Stomach (tissue), 8 donors: ENCODE measurements at regions not wholly inside any gene's neighbourhood (a gene's known extent, or its start where the extent isn't known, plus 50 kb on each side); places are given as distances from the start of the nearest gene placed in this dataset.
"Not testable (repeated sequence)": the region's sequence is repeated elsewhere in the genome, so short reads cannot be mapped to it uniquely, and the experiment has no call there.

ENCODE experiments used
- DNase-seq, 2 donors: peaks; one replicate each; pipeline versions ENCODE4 v3.0.0 to v3.0.0-alpha.2; 2013 to 2019
- H3K27ac ChIP-seq, 5 donors: fragments of 200-600 bp in 4 of 5; sonication (generic) in 4 of 5; one replicate each; pipeline ENCODE4 v1.5.1; 2013 to 2019; ENCODE audit warnings: mild to moderate bottlenecking in 1 of 5, moderate library complexity in 1 of 5
- H3K27me3 ChIP-seq, 3 donors: fragments of 200-600 bp; sonication (generic); one replicate each; pipeline ENCODE4 v1.5.1; 2017 to 2019; ENCODE audit warnings: mixed run types in 1 of 3
- H3K36me3 ChIP-seq, 4 donors: fragments of 200-600 bp; sonication (generic); 1 replicate in 3 of 4; 2 replicates in 1 of 4; pipeline ENCODE4 v1.5.1; 2016 to 2019
- H3K4me1 ChIP-seq, 4 donors: fragments of 200-600 bp; sonication (generic); one replicate each; pipeline ENCODE4 v1.5.1; 2016 to 2019
- H3K4me3 ChIP-seq, 4 donors: fragments of 200-600 bp; sonication (generic) in 3 of 4; one replicate each; pipeline ENCODE4 v1.5.1; 2016 to 2019; ENCODE audit warnings: mild to moderate bottlenecking in 1 of 4
- H3K9me3 ChIP-seq, 4 donors: fragments of 200-600 bp; sonication (generic); one replicate each; pipeline ENCODE4 v1.5.1; 2016 to 2019
- CTCF ChIP-seq, 7 experiments: fragments of 450-650 bp in 4 of 7; fragments of 200-600 bp in 3 of 7; sonication (generic) in 3 of 7; IDR thresholded peaks; one replicate each; pipeline ENCODE4 v1.5.1; 2016 to 2019; ENCODE audit warnings: antibody characterized with exemption in 7 of 7, control low read depth in 2 of 7, mild to moderate bottlenecking in 1 of 7
- EP300 ChIP-seq: sonication (generic); formaldehyde crosslinking; IDR thresholded peaks from one replicate; pipeline ENCODE4 v1.6.1; 2017; ENCODE audit warnings: antibody characterized with exemption
- POLR2A ChIP-seq, 4 donors: fragments of 450-650 bp; IDR thresholded peaks; one replicate each; pipeline ENCODE4 v1.6.1; 2016; ENCODE audit warnings: antibody characterized with exemption in 4 of 4, control low read depth in 2 of 4, mild to moderate bottlenecking in 1 of 4, moderate library complexity in 1 of 4
- POLR2AphosphoS5 ChIP-seq, 3 donors: sonication (generic); formaldehyde crosslinking; IDR thresholded peaks; one replicate each; pipeline ENCODE4 v1.6.1; 2016; ENCODE audit warnings: antibody characterized with exemption in 3 of 3
- WGBS, 5 donors: extraction: QIAGEN DNeasy Blood & Tissue Kit in 3 of 5; methylation state at CpG; one replicate each; pipeline versions ENCODE4 v1.1.5 to v1.1.7; 2013 to 2018; 5-methylcytosine and 5-hydroxymethylcytosine counted together
- intact Hi-C: fragments of 100-400 bp; cut with DNase I; formaldehyde crosslinking; loops from one replicate; pipeline ENCODE4 v1.15.1; 2023; ENCODE audit warnings: low total_unique reads
- donor health status: healthy with polysubstance abuse.
- donor health status: Bipolar disorder and iron deficiency.
- donor health status: healthy.

- H3K4me1 ChIP-seq = no peaks in the 10 kb centered on the region
- intact Hi-C loops = no loop called here
- no peaks in the 10 kb centered on the region for H3K27me3 ChIP-seq
- no peak for TF ChIP-seq EP300
- TF ChIP-seq POLR2AphosphoS5 (IDR thresholded peaks at IDR 0.05) = no peak
- no peak for TF ChIP-seq CTCF (IDR thresholded peaks at IDR 0.05)
- TF ChIP-seq POLR2A (IDR thresholded peaks at IDR 0.05) = no peak
- H3K36me3 ChIP-seq = no peaks in the 10 kb centered on the region
- H3K27ac ChIP-seq = no peak overlapping the region
- DNase-seq = no peak
- H3K9me3 ChIP-seq = no peaks in the 10 kb centered on the region
- 80 to 89% (median 86%) methylated on average over 3 of the region's 3 CpGs for WGBS, 5 donors
- no peak overlapping the region for H3K4me3 ChIP-seq
Observed at GRCh38 chr2:234393354-234393753, 103.5 kb downstream of the ARL4C start.

DNA sequence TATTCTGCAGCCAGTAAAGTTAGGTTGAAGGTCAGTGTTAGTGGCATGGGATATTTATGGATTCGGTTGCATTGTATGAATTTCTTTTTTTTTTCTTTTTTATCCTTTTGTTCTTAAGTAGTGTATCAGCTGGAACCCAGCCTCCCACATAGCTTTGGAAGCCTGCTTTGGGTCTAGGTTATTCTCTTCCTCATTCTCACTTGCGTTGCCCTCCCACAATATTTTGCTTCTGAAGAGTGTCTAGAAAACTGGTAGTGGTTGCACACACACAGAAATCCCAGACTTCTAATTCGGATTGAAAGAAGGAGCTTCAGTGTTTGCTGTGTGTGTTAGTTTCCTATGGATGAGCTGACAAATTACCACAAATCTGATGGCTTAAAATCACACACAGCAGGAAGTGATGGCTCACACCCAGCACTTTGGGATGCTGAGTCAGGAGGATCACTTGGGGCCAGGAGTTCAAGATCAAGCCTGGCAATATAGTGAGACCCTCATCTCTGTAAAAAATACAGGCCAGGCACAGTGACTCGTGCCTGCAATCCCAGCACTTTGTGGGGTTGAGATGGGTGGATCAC is 104.8 kb downstream of the ARL4C start:
- H3K9me3 ChIP-seq = no peaks in the 10 kb centered on the region
- no peak for DNase-seq
- no peaks in the 10 kb centered on the region for H3K4me1 ChIP-seq
- intact Hi-C loops = no loop called here
- 72 to 85% (median 81%) methylated on average over 4 of the region's 4 CpGs for WGBS, 5 donors
- H3K4me3 ChIP-seq = no peak overlapping the region
- no peak overlapping the region for H3K27ac ChIP-seq
- H3K36me3 ChIP-seq = no peaks in the 10 kb centered on the region
- TF ChIP-seq POLR2AphosphoS5 (IDR thresholded peaks at IDR 0.05) = no peak
- TF ChIP-seq POLR2A (IDR thresholded peaks at IDR 0.05) = no peak
- no peak for TF ChIP-seq CTCF (IDR thresholded peaks at IDR 0.05)
- TF ChIP-seq EP300 = no peak
- H3K27me3 ChIP-seq = no peaks in the 10 kb centered on the region

GRCh38 chr2:234391625-234392024 is 105.3 kb downstream of the ARL4C start:
- WGBS, 5 donors = 57 to 68% (median 63%) methylated on average over 3 of the region's 3 CpGs
- intact Hi-C loops = no loop called here
- no peak for TF ChIP-seq POLR2A (IDR thresholded peaks at IDR 0.05)
- no peak for TF ChIP-seq POLR2AphosphoS5 (IDR thresholded peaks at IDR 0.05)
- TF ChIP-seq CTCF (IDR thresholded peaks at IDR 0.05) = no peak
- TF ChIP-seq EP300 = no peak

DNA sequence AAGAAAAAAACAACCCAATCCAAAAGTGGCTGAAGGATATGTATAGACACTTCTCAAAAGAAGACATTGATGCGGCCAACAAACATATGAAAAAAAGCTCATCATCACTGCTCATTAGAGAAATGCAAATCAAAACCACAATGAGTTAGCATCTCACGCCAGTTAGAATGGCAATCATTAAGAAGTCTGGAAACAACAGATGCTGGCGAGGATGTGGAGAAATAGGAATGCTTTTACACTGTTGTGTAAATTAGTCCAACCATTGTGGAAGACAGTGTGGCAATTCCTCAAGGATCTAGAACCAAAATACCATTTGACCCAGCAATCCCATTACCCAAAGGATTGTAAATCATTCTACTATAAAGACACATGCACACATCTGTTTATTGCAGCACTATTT is 107.2 kb downstream of the ARL4C start:
- intact Hi-C loops, H3K27ac ChIP-seq, DNase-seq, H3K4me3 ChIP-seq, H3K9me3 ChIP-seq, H3K4me1 ChIP-seq, H3K27me3 ChIP-seq, H3K36me3 ChIP-seq: not testable (repeated sequence)
- WGBS, 5 donors = 75 to 95% (median 91%) methylated on average over 3 of the region's 3 CpGs

More at GRCh38 chr2:234391625-234392024, 105.3 kb downstream of the ARL4C start:
- Histone ChIP-seq H3K9me3 (no peaks in the 10 kb centered on the region), H3K4me1 (no peaks in the 10 kb centered on the region), H3K36me3 (no peaks in the 10 kb centered on the region), H3K27me3 (no peaks in the 10 kb centered on the region), H3K27ac (no peak overlapping the region), H3K4me3 (no peak overlapping the region)
- DNase-seq = no peak

GRCh38 chr2:234388591-234388990 is 108.3 kb downstream of the ARL4C start:
- Histone ChIP-seq H3K27me3 (no peaks in the 10 kb centered on the region), H3K4me1 (no peaks in the 10 kb centered on the region), H3K27ac (no peak overlapping the region), H3K36me3 (no peaks in the 10 kb centered on the region), H3K9me3 (no peaks in the 10 kb centered on the region), H3K4me3 (no peak overlapping the region)
- intact Hi-C loops = no loop called here
- DNase-seq = no peak
- 81 to 94% (median 86%) methylated on average over 5 of the region's 5 CpGs for WGBS, 5 donors
- no peak for TF ChIP-seq CTCF (IDR thresholded peaks at IDR 0.05)
- TF ChIP-seq EP300 = no peak
- no peak for TF ChIP-seq POLR2A (IDR thresholded peaks at IDR 0.05)
- TF ChIP-seq POLR2AphosphoS5 (IDR thresholded peaks at IDR 0.05) = no peak
